ENCODE measurements at regions not wholly inside any gene's neighbourhood (a gene's known extent, or its start where the extent isn't known, plus 50 kb on each side); places are given as distances from the start of the nearest gene placed in this dataset.

- intact Hi-C loops (cut with micrococcal nuclease), result no loop called here
These were observed 49.9 kb upstream of the ATP2B2 start for GRCh38 chr3:10555263-10555662.

GRCh38 chr3:10556312-10556711, 50.9 kb upstream of the ATP2B2 start:
- Mint-ChIP-seq H3K27me3 (ENCODE audit: insufficient read depth, unreplicated experiment) (peaks cover 14% of the 10 kb centered on the region), H3K4me3 (ENCODE audit: unreplicated experiment) (no peak overlapping the region), H3K9me3 (ENCODE audit: unreplicated experiment) (no peaks in the 10 kb centered on the region), H3K36me3 (ENCODE audit: insufficient read depth, unreplicated experiment) (no peaks in the 10 kb centered on the region), H3K27ac (ENCODE audit: low read depth, unreplicated experiment) (no peak overlapping the region), H3K4me1 (ENCODE audit: insufficient read depth, unreplicated experiment) (peaks cover 22% of the 10 kb centered on the region)
- intact Hi-C loops (cut with micrococcal nuclease), result no loop called here
- no peak for DNase-seq (ENCODE audit: unreplicated experiment)
- no peak for TF ChIP-seq CTCF (IDR thresholded peaks at IDR 0.05; ENCODE audit: unreplicated experiment)
- CTCF ChIA-PET, result no interaction called here
- BruUV-seq (replicated peaks), result no TSS peak
- POLR2A ChIA-PET, result no interaction called here

More at GRCh38 chr3:10555263-10555662, 49.9 kb upstream of the ATP2B2 start:
- DNase-seq (ENCODE audit: unreplicated experiment), result no peak
- Mint-ChIP-seq H3K9me3 (ENCODE audit: unreplicated experiment) (no peaks in the 10 kb centered on the region), H3K4me1 (ENCODE audit: insufficient read depth, unreplicated experiment) (peaks cover 27% of the 10 kb centered on the region), H3K27me3 (ENCODE audit: insufficient read depth, unreplicated experiment) (peaks cover 3% of the 10 kb centered on the region), H3K4me3 (ENCODE audit: unreplicated experiment) (no peak overlapping the region), H3K36me3 (ENCODE audit: insufficient read depth, unreplicated experiment) (no peaks in the 10 kb centered on the region), H3K27ac (ENCODE audit: low read depth, unreplicated experiment) (no peak overlapping the region)
- CTCF ChIA-PET, result no interaction called here
- no TSS peak for BruUV-seq (replicated peaks)
- POLR2A ChIA-PET, result no interaction called here
- no peak for TF ChIP-seq CTCF (IDR thresholded peaks at IDR 0.05; ENCODE audit: unreplicated experiment)

GRCh38 chr3:10557250-10557649, 51.9 kb upstream of the ATP2B2 start:
- peaks cover 16% of the 10 kb centered on the region for H3K4me1 Mint-ChIP-seq (ENCODE audit: insufficient read depth, unreplicated experiment)
- BruUV-seq (replicated peaks), result no TSS peak
- CTCF ChIA-PET, result no interaction called here
- H3K27ac Mint-ChIP-seq (ENCODE audit: low read depth, unreplicated experiment), result no peak overlapping the region
- no peak overlapping the region for H3K4me3 Mint-ChIP-seq (ENCODE audit: unreplicated experiment)
- H3K27me3 Mint-ChIP-seq (ENCODE audit: insufficient read depth, unreplicated experiment), result peaks cover 23% of the 10 kb centered on the region
- POLR2A ChIA-PET, result no interaction called here
- H3K9me3 Mint-ChIP-seq (ENCODE audit: unreplicated experiment), result no peaks in the 10 kb centered on the region
- TF ChIP-seq CTCF (IDR thresholded peaks at IDR 0.05; ENCODE audit: unreplicated experiment), result no peak
- no peaks in the 10 kb centered on the region for H3K36me3 Mint-ChIP-seq (ENCODE audit: insufficient read depth, unreplicated experiment)
- DNase-seq (ENCODE audit: unreplicated experiment), result no peak
- intact Hi-C loops (cut with micrococcal nuclease), result no loop called here

DNA sequence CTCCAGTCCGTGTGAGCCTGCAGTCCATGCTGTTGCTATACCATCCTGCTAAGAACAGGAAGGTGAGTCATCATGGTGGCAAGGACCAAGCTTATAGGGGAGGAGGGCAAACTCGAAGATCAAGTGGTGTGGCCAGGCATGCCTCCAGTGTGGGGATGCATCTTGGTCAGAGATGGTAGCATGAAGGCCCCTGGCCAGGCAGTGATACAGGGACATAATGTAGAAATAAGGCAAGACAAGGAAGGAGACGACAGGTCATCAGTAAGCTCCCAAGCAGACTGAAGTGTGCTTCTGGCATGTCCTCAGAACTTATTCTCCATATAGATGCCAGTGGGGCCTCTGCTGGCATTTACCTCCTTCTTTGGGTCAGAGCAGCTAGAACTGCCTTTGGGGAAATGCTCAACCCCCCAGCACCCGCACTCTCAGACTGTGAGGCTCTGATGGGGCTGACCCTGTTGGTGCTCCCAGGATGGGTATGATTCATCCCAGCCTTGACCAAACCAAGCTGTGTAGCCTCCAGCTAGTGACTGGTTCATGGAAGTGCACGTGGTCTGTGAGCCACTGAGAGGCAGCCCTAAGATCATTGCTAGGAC, 52.5 kb upstream of the ATP2B2 start:
- POLR2A ChIA-PET, result interaction anchor here (0.6 to 0.7 kb wide), 2 partner anchors 21 to 1489 kb away, joined by 3 read pairs; no protein-coding TSS in a partner anchor
- intact Hi-C loops (cut with micrococcal nuclease), result no loop called here
- no TSS peak for BruUV-seq (replicated peaks)

More for the DNA sequence above, 52.5 kb upstream of the ATP2B2 start:
- Mint-ChIP-seq H3K4me3 (ENCODE audit: unreplicated experiment) (no peak overlapping the region), H3K36me3 (ENCODE audit: insufficient read depth, unreplicated experiment) (no peaks in the 10 kb centered on the region), H3K27ac (ENCODE audit: low read depth, unreplicated experiment) (no peak overlapping the region), H3K9me3 (ENCODE audit: unreplicated experiment) (no peaks in the 10 kb centered on the region), H3K4me1 (ENCODE audit: insufficient read depth, unreplicated experiment) (peaks cover 10% of the 10 kb centered on the region), H3K27me3 (ENCODE audit: insufficient read depth, unreplicated experiment) (peaks cover 26% of the 10 kb centered on the region)
- CTCF ChIA-PET, result interaction anchor here (0.6 to 0.7 kb wide), 2 partner anchors 57 to 1489 kb away, joined by 3 read pairs; no protein-coding TSS in a partner anchor
- no peak for TF ChIP-seq CTCF (IDR thresholded peaks at IDR 0.05; ENCODE audit: unreplicated experiment)
- peak; percentile 86 for DNase-seq (ENCODE audit: unreplicated experiment)

All from MCF 10A (cell line).